Occipital lobe (tissue), 1 donor: ENCODE measurements at regions not wholly inside any gene's neighbourhood (a gene's known extent, or its start where the extent isn't known, plus 50 kb on each side); places are given as distances from the start of the nearest gene placed in this dataset.
"Not testable (repeated sequence)": the region's sequence is repeated elsewhere in the genome, so short reads cannot be mapped to it uniquely, and the experiment has no call there.

Experiments
- DNase-seq: peaks from one replicate; lab custom pipeline; 2025; lab: John Stamatoyannopoulos, UW

DNA sequence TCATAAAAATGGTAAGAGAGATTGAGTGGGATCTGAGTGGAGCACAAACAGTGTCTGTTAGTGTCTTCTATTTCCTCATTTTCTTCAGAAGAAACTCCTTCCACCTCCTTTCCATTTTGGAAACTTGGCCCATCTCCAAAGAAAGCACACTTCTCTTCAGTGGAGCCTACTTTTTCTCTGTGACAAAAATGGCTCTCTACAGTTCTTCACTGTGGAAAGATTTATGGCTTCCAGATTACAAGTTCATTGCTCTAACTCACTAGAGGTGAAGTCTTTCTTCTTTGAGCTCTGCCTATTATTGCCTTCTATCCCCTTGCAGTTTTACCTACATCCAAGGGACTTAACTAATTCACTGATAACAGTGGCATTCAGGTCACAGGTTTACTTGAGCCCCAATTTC, 325.8 kb downstream of the ANTXR2 start:
- DNase-seq, result no peak

DNA sequence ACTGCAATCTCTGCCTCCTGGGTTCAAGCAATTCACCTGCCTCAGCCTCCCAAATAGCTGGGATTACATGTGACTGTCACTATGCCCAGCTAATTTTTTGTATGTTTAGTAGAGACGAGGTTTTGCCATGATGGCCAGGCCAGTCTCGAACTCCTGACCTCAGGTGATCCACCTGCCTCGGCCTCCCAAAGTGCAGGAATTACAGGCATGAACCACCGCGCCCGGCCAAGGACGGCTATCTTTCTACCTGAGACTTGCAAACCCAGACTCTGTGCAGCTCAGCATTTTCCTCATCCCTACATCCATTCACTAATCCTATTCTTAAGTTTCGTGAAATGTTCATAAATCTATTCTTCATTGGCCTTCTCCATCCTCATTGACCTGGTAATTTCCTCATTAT, 330.0 kb downstream of the ANTXR2 start:
- no peak for DNase-seq

- DNase-seq, result no peak
These were observed 331.9 kb upstream of the GK2 start for GRCh38 chr4:79739912-79740311.

DNA sequence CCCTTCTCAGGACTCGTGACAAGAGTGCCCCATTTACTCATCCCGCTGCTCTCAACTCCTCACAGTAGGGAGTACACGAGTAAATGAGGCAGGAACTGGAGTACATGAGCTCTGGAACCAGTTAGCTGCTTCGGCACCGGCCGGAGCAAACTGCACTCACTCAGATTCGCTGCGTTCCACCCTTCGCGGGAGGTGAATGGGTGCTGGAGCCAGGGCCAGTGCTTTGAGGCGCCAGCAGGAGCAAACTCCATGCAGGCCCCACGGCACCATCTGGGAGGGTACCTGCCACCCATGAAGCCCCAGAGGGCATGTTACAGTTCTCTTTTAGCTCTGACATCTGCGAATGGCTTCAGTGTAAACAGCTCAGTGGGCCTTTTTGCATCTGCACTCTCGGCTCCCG, 315.5 kb upstream of the GK2 start:
- no peak for DNase-seq

GRCh38 chr4:79700356-79700755, 292.3 kb upstream of the GK2 start:
- DNase-seq, result no peak

- no peak for DNase-seq
These were observed 289.4 kb upstream of the GK2 start for GRCh38 chr4:79697444-79697843.

DNA sequence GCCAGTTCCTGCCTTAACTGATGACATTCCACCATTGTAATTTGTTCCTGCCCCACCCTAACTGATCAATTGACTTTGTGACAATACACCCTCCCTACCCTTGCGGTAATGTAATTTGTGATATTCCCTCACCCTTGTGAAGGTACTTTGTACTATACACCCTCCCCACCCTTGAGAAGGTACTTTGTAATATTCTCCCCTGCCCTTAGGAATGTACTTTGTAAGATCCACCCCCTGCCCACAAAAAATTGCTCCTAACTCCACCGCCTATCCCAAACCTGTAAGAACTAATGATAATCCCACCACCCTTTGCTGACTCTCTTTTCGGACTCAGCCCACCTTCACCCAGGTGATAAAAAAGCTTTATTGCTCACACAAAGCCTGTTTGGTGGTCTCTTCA, 288.5 kb upstream of the GK2 start:
- not testable (repeated sequence) for DNase-seq

- DNase-seq, result no peak
These were observed 287.8 kb upstream of the GK2 start for GRCh38 chr4:79695848-79696247.

- no peak for DNase-seq
These were observed 281.7 kb upstream of the GK2 start for GRCh38 chr4:79689740-79690139.

- DNase-seq, result no peak
These were observed 280.7 kb upstream of the GK2 start for GRCh38 chr4:79688691-79689090.

- DNase-seq, result no peak
These were observed 279.0 kb upstream of the GK2 start for GRCh38 chr4:79687006-79687405.

DNA sequence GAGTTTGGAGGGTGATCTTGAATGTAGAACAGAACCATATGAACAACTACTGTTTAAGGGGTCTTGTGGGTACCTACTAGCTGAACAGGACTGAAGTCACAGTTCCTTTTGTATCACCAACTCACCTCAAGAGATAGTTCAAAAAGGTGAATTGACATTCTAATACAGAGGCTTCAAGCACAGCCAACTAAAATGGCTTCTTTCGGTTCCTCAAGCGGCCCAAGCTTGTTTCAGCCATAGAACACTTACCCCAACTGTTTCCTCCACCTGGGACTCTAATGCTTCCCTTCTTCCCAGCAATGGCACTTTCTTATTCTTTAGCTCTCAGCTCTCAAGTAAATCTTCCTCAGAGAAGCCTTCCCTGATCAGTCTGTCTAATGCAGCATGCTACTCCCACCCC, 277.5 kb upstream of the GK2 start:
- DNase-seq, result no peak

DNA sequence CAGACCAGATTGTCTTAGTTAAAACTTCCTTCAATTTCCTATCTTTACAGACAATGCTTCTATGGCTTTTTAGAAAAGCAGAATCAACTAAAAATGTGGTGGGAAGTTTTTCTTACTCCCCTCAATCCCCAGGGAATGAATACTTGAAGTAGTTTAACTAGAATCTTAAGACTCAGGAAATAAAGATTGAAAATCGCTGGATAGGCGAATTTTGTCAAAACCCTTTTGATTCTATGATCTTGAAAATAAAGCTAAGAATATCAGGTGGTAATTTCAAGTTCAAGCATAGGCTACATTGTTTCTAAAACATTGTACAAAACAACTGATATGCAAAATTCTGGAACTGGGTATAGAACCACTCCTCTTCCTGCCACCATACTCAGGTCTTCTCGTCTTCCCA, 276.5 kb upstream of the GK2 start:
- no peak for DNase-seq

DNA sequence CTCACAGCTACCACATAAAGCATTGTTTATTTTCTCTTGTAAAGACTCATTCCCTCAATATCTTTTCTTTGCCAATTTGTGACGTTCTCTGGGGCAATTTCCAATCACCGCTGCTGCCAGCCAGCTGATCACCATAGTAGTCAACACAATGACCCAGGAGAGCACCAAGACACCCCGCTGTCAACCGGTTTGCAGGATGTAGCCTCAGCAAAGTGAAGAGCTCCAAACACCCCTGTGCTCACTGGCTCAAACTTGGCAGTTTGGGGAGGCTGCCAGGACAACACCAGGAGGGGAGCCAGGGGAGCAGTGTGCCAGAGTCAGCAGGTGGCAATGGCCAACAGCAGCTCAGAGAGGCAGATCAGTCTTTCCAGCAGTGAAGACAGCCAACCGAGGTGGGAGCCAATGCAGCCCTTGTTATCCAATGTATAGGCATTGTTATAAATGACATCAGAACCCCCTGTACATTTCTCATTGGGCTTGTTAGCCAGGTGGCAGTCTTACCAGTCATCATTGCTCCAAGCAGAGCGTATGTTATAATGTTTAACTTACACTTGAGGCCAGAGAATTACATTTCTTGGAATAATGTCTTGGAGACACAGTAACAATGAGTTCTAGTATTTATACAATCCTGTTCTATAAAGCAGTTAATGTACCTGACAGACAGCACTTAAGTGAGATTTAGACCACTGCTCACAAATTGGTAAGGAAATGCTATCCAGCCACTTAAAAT, 274.9 kb upstream of the GK2 start:
- peak; percentile 9 for DNase-seq

DNA sequence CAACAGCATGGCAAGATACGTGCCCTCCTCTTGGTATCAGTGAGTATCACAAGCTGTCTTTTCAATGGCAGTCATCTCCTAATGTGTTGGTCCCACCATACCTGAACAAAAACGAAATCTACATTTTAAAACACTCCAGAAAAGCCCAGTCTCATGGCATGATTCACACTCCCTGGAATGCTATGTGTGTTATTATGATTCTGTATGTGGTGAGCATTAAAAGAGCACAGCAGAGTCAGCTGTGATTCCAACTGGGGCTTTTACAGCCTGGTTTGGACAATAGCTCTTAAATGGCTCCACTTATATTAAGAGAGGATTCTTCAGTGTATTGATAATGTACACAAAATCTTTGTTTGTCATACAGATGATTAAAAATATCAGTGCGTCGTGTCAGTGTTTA, 274.1 kb upstream of the GK2 start:
- no peak for DNase-seq

GRCh38 chr4:79679859-79680258, 271.8 kb upstream of the GK2 start:
- no peak for DNase-seq

- no peak for DNase-seq
These were observed 270.6 kb upstream of the GK2 start for GRCh38 chr4:79678472-79679202.

DNA sequence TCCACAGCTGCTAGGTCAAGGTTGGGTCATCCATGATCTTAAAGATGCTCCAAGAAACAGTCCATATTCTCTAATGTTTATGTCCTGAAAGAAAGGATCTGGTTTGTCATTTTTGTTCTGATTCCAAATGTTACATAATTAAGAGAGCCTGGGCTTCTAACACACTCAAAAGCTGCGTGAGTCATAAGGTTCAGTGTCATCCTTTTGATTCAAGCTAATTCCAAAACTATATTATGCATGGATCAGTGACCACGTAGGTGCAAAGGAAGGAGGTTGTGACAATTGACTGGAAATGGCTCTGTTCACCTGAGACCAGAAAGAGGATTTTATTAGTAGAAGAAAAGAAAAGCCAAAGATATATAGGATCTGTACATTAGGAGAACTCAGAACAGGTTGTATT, 268.7 kb upstream of the GK2 start:
- DNase-seq, result no peak

- DNase-seq, result not testable (repeated sequence)
These were observed 266.9 kb upstream of the GK2 start for GRCh38 chr4:79674906-79675305.

- DNase-seq, result no peak
These were observed 265.9 kb upstream of the GK2 start for GRCh38 chr4:79673898-79674297.

- no peak for DNase-seq
These were observed 265.3 kb upstream of the GK2 start for GRCh38 chr4:79673377-79673776.

GRCh38 chr4:79666875-79667274, 258.8 kb upstream of the GK2 start:
- DNase-seq, result no peak

- DNase-seq, result no peak
These were observed 258.1 kb upstream of the GK2 start for GRCh38 chr4:79666112-79666511.
